ENCODE measurements at regions not wholly inside any gene's neighbourhood (a gene's known extent, or its start where the extent isn't known, plus 50 kb on each side); places are given as distances from the start of the nearest gene placed in this dataset.

DNA sequence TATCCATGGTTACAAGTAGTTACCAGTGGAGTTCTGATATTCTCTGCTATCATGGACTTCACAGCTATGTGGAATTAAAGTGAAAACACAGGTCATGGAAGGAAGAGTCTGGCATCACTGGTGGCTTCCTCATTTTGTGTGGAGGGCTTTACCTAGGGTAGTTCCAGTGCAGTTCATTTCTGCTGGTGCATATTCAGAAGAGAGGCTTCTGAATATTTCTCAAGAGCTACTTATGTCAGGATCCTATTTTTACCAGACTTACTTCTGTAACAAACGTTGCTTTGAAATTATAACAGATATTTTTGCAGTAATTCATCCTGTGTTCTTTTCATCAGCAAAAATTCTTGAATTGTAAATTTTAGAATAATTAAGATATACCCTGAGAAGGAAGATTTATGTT lies 236.5 kb upstream of the NPSR1 start:
- TF ChIP-seq, protein P1, sequence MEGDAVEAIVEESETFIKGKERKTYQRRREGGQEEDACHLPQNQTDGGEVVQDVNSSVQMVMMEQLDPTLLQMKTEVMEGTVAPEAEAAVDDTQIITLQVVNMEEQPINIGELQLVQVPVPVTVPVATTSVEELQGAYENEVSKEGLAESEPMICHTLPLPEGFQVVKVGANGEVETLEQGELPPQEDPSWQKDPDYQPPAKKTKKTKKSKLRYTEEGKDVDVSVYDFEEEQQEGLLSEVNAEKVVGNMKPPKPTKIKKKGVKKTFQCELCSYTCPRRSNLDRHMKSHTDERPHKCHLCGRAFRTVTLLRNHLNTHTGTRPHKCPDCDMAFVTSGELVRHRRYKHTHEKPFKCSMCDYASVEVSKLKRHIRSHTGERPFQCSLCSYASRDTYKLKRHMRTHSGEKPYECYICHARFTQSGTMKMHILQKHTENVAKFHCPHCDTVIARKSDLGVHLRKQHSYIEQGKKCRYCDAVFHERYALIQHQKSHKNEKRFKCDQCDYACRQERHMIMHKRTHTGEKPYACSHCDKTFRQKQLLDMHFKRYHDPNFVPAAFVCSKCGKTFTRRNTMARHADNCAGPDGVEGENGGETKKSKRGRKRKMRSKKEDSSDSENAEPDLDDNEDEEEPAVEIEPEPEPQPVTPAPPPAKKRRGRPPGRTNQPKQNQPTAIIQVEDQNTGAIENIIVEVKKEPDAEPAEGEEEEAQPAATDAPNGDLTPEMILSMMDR (IDR thresholded peaks at IDR 0.05 in 2 of 3, conservative IDR thresholded peaks at IDR 0.05 in 1 of 3; ENCODE audit: borderline replicate concordance in 1 of 3, insufficient read depth in 1 of 3, low read depth in 2 of 3, low read length in 2 of 3): no peak
- TF ChIP-seq EZH2phosphoT487 (IDR thresholded peaks at IDR 0.05; ENCODE audit: borderline replicate concordance) (no peak), EZH2 (IDR thresholded peaks at IDR 0.05) (no peak), POLR2AphosphoS5 (IDR thresholded peaks at IDR 0.05; ENCODE audit: low read depth, low read length) (no peak)
